ENCODE measurements at regions not wholly inside any gene's neighbourhood (a gene's known extent, or its start where the extent isn't known, plus 50 kb on each side); places are given as distances from the start of the nearest gene placed in this dataset.
"Not testable (repeated sequence)": the region's sequence is repeated elsewhere in the genome, so short reads cannot be mapped to it uniquely, and the experiment has no call there.

DNA sequence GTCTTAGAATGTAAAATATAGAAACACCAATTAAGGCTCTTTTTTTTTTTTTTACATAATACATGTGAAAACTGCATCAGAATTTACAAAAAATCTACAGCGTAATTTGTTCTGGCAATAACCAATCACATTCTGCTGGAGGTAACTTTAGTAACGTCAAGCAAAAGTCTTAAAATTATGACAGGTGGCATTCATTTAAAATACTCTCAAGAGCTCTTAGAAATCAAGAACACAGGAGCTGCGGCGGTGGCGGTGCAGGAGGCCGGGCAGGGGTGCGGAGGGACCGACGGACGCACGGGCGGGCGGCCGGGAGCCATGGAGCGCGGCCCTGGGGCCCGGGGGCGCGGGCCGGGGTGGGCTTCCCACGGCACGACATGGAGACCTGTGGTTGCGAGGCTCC lies 202.4 kb downstream of the USP22 start:
- H3K9ac ChIP-seq (ENCODE audit: control insufficient read depth, insufficient read depth, low read length); CTCF ChIA-PET; H3K4me3 ChIP-seq; H3K9me3 ChIP-seq (replicated peaks; ENCODE audit: control insufficient read depth, insufficient read depth, low read length); H3K27me3 ChIP-seq (replicated peaks in 1 of 2; ENCODE audit: control insufficient read depth in 2 of 2, insufficient read depth in 2 of 2, low read length in 1 of 2); H3K27ac ChIP-seq (ENCODE audit: control insufficient read depth, insufficient read depth); intact Hi-C loops (cut with micrococcal nuclease; ENCODE audit: unreplicated experiment); in situ Hi-C loops (cut with MboI); H3K4me2 ChIP-seq (ENCODE audit: control insufficient read depth, insufficient read depth); ATAC-seq; BruUV-seq (replicated peaks); H2AFZ ChIP-seq (ENCODE audit: control insufficient read depth, low read depth, low read length); H3K79me2 ChIP-seq (ENCODE audit: control insufficient read depth, insufficient read depth, low read length); H3K4me1 ChIP-seq (ENCODE audit: control insufficient read depth, insufficient read depth, low read length); POLR2A ChIA-PET; FAIRE-seq; H4K20me1 ChIP-seq (ENCODE audit: control insufficient read depth, insufficient read depth); RAD21 ChIA-PET (ENCODE audit: unreplicated experiment); H3K36me3 ChIP-seq (ENCODE audit: control insufficient read depth in 2 of 2, insufficient read depth in 2 of 2, low read length in 1 of 2); DNase-seq (ENCODE audit: low read depth, low spot score): not testable (repeated sequence)
- WGBS (ENCODE audit: insufficient coverage, insufficient replicate concordance, low lambda C conversion rate, missing lambda C conversion rate) = 43% methylated on average over 11 of the region's 23 CpGs
- SMC1A ChIA-PET (ENCODE audit: uncharacterized antibody, unreplicated experiment) = interaction anchor here (0.7 kb wide), 1 partner anchor 1076 kb away, joined by 3 read pairs; no protein-coding TSS in a partner anchor

DNA sequence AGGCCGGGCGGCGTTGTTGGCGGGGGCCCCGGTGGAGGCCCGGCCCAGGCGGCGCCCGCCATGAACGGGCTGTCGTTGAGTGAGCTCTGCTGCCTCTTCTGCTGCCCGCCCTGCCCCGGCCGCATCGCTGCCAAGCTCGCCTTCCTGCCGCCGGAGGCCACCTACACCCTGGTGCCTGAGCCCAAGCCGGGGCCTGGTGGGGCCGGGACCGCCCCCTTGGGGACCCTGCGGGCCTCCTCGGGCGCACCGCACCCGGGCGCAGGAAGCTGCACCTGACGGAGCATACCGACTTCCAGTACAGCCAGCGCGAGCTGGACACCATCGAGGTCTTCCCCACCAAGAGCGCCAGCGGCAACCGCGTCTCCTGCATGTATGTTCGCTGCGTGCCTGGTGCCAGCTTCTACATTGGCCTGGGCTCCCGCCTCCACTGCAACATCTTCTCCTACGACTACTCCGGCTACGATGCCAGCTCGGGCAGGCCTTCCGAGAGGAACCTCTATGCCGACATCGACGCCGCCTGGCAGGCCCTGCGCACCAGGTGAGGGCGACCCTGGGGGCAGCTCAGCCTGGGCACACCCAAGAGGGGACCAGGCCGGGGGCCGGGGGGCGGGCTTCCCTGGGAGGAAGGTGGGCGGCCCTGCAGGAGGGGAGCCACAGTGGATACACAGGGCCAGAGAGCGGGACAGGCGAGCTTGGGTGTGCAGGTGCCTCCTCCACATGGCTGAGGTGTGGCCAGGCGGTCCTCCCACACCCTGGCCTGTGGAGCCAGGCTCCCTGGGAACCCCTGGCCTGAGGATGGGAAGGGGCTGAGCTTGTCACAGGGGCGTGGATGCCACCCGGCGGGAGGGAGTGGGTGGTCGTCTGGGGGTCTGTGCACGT lies 201.6 kb downstream of the USP22 start:
- H4K20me1 ChIP-seq (ENCODE audit: control insufficient read depth, insufficient read depth); H3K4me3 ChIP-seq; H3K4me2 ChIP-seq (ENCODE audit: control insufficient read depth, insufficient read depth); SMC1A ChIA-PET (ENCODE audit: uncharacterized antibody, unreplicated experiment); H3K27ac ChIP-seq (ENCODE audit: control insufficient read depth, insufficient read depth); H3K79me2 ChIP-seq (ENCODE audit: control insufficient read depth, insufficient read depth, low read length); H3K27me3 ChIP-seq (replicated peaks in 1 of 2; ENCODE audit: control insufficient read depth in 2 of 2, insufficient read depth in 2 of 2, low read length in 1 of 2); DNase-seq (ENCODE audit: low read depth, low spot score); RAD21 ChIA-PET (ENCODE audit: unreplicated experiment); POLR2A ChIA-PET; H3K9ac ChIP-seq (ENCODE audit: control insufficient read depth, insufficient read depth, low read length); H3K36me3 ChIP-seq (ENCODE audit: control insufficient read depth in 2 of 2, insufficient read depth in 2 of 2, low read length in 1 of 2); intact Hi-C loops (cut with micrococcal nuclease; ENCODE audit: unreplicated experiment); CTCF ChIA-PET; H2AFZ ChIP-seq (ENCODE audit: control insufficient read depth, low read depth, low read length); in situ Hi-C loops (cut with MboI); BruUV-seq (replicated peaks); FAIRE-seq; H3K9me3 ChIP-seq (replicated peaks; ENCODE audit: control insufficient read depth, insufficient read depth, low read length); H3K4me1 ChIP-seq (ENCODE audit: control insufficient read depth, insufficient read depth, low read length); ATAC-seq: not testable (repeated sequence)
- 47% methylated on average over 39 of the region's 62 CpGs for WGBS (ENCODE audit: insufficient coverage, insufficient replicate concordance, low lambda C conversion rate, missing lambda C conversion rate)

DNA sequence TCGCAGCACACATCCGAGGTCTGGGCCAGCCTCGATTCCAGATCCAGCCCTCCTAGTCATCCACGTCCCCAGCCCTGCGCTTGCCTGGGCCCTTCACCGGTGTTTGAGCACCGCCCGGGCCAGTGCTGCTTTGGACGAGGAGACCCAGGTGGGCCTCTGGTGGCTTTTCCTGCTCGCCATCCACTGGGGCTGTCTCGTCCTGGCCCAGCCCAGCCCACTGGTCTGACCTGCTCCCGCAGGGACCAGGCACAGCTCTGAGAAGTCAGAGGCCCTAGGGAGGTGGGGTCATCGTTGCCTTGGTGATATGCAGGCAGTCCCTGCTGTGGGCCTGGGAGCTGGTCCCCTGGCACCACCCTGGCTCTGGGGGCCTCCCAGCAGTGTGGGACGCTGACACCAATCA lies 200.8 kb downstream of the USP22 start:
- BruUV-seq (replicated peaks); H4K20me1 ChIP-seq (ENCODE audit: control insufficient read depth, insufficient read depth); CTCF ChIA-PET; H3K4me2 ChIP-seq (ENCODE audit: control insufficient read depth, insufficient read depth); H3K9me3 ChIP-seq (replicated peaks; ENCODE audit: control insufficient read depth, insufficient read depth, low read length); SMC1A ChIA-PET (ENCODE audit: uncharacterized antibody, unreplicated experiment); H2AFZ ChIP-seq (ENCODE audit: control insufficient read depth, low read depth, low read length); H3K79me2 ChIP-seq (ENCODE audit: control insufficient read depth, insufficient read depth, low read length); RAD21 ChIA-PET (ENCODE audit: unreplicated experiment); H3K36me3 ChIP-seq (ENCODE audit: control insufficient read depth in 2 of 2, insufficient read depth in 2 of 2, low read length in 1 of 2); H3K4me1 ChIP-seq (ENCODE audit: control insufficient read depth, insufficient read depth, low read length); POLR2A ChIA-PET; H3K9ac ChIP-seq (ENCODE audit: control insufficient read depth, insufficient read depth, low read length); ATAC-seq; H3K27ac ChIP-seq (ENCODE audit: control insufficient read depth, insufficient read depth); in situ Hi-C loops (cut with MboI); intact Hi-C loops (cut with micrococcal nuclease; ENCODE audit: unreplicated experiment); H3K27me3 ChIP-seq (replicated peaks in 1 of 2; ENCODE audit: control insufficient read depth in 2 of 2, insufficient read depth in 2 of 2, low read length in 1 of 2); FAIRE-seq; DNase-seq (ENCODE audit: low read depth, low spot score); H3K4me3 ChIP-seq: not testable (repeated sequence)
- 60% methylated on average over 14 of the region's 14 CpGs for WGBS (ENCODE audit: insufficient coverage, insufficient replicate concordance, low lambda C conversion rate, missing lambda C conversion rate)

DNA sequence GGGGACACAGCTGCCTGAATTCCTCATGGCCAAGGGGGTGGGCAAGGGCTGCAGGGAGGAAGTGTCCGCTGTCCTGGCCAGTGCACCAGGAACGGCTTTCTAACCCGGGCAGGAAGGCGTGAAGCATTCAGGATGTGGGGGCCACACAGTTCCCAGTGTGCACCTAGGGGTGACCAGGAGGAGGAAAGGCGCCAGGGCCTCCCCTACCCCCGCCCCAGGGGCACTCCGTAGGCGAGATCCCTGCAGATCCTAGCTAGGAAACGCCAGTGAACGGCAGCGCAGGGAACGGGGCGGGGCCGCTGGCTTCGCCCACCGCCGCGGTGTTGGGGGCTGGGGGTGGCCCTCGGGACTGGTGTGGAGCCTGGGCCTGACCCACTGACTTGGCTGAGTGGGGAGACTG lies 199.6 kb downstream of the USP22 start:
- intact Hi-C loops (cut with micrococcal nuclease; ENCODE audit: unreplicated experiment); ATAC-seq; H3K4me1 ChIP-seq (ENCODE audit: control insufficient read depth, insufficient read depth, low read length); RAD21 ChIA-PET (ENCODE audit: unreplicated experiment); H3K4me2 ChIP-seq (ENCODE audit: control insufficient read depth, insufficient read depth); H3K36me3 ChIP-seq (ENCODE audit: control insufficient read depth in 2 of 2, insufficient read depth in 2 of 2, low read length in 1 of 2); H3K9me3 ChIP-seq (replicated peaks; ENCODE audit: control insufficient read depth, insufficient read depth, low read length); CTCF ChIA-PET; H2AFZ ChIP-seq (ENCODE audit: control insufficient read depth, low read depth, low read length); in situ Hi-C loops (cut with MboI); H3K27me3 ChIP-seq (replicated peaks in 1 of 2; ENCODE audit: control insufficient read depth in 2 of 2, insufficient read depth in 2 of 2, low read length in 1 of 2); FAIRE-seq; POLR2A ChIA-PET; H4K20me1 ChIP-seq (ENCODE audit: control insufficient read depth, insufficient read depth); H3K9ac ChIP-seq (ENCODE audit: control insufficient read depth, insufficient read depth, low read length); DNase-seq (ENCODE audit: low read depth, low spot score); SMC1A ChIA-PET (ENCODE audit: uncharacterized antibody, unreplicated experiment); BruUV-seq (replicated peaks); H3K79me2 ChIP-seq (ENCODE audit: control insufficient read depth, insufficient read depth, low read length); H3K27ac ChIP-seq (ENCODE audit: control insufficient read depth, insufficient read depth); H3K4me3 ChIP-seq: not testable (repeated sequence)
- 51% methylated on average over 6 of the region's 19 CpGs for WGBS (ENCODE audit: insufficient coverage, insufficient replicate concordance, low lambda C conversion rate, missing lambda C conversion rate)

All from GM12878 (cell line).